Activated CD8-positive, alpha-beta T cell treated with anti-CD3 and anti-CD28 coated beads for 36 hours (primary cell): ENCODE measurements at regions not wholly inside any gene's neighbourhood (a gene's known extent, or its start where the extent isn't known, plus 50 kb on each side); places are given as distances from the start of the nearest gene placed in this dataset.

Source experiments
- ATAC-seq: fragments of 200-7000 bp; cut with Tn5 transposase; one replicate; pipeline ENCODE4 v1.10.0; 2021; ENCODE audit warnings: mild to moderate bottlenecking, moderate library complexity
- CTCF ChIA-PET: fragments of 350-600 bp; sonication (Branson Sonifier 250); formaldehyde crosslinking; loops from one replicate; lab custom pipeline; 2021; ENCODE audit warnings: antibody characterized with exemption; lab: Charles Lee
- POLR2A ChIA-PET: fragments of 350-600 bp; sonication (Branson Sonifier 250); formaldehyde crosslinking; loops from one replicate; lab custom pipeline; 2021; ENCODE audit warnings: antibody characterized with exemption; lab: Charles Lee
- DNase-seq: peaks from one replicate; pipeline ENCODE4 v3.0.0-alpha.2; 2020
- H3K27ac Mint-ChIP-seq: one replicate; pipeline ENCODE4 v1.8.0; 2021; ENCODE audit warnings: mild to moderate bottlenecking, mixed read lengths
- H3K27me3 Mint-ChIP-seq: one replicate; pipeline ENCODE4 v1.8.0; 2021; ENCODE audit warnings: mixed read lengths
- H3K36me3 Mint-ChIP-seq: one replicate; pipeline ENCODE4 v1.8.0; 2021; ENCODE audit warnings: low read depth, mixed read lengths
- H3K4me1 Mint-ChIP-seq: one replicate; pipeline ENCODE4 v1.8.0; 2021; ENCODE audit warnings: low read depth, mixed read lengths
- H3K4me3 Mint-ChIP-seq: one replicate; pipeline ENCODE4 v1.8.0; 2021; ENCODE audit warnings: mild to moderate bottlenecking, moderate library complexity, mixed read lengths
- H3K9me3 Mint-ChIP-seq: one replicate; pipeline ENCODE4 v1.8.0; 2021; ENCODE audit warnings: mixed read lengths
- intact Hi-C: fragments of 100-400 bp; cut with micrococcal nuclease; formaldehyde crosslinking; loops from one replicate; pipeline ENCODE4 v1.10.0; 2022
- TF ChIP-seq, protein P1 (sequence below): fragments of 200-600 bp; IDR thresholded peaks from one replicate; pipeline ENCODE4 v1.8.0; 2022; ENCODE audit warnings: antibody characterized with exemption, mild to moderate bottlenecking

- TF ChIP-seq, protein P1, sequence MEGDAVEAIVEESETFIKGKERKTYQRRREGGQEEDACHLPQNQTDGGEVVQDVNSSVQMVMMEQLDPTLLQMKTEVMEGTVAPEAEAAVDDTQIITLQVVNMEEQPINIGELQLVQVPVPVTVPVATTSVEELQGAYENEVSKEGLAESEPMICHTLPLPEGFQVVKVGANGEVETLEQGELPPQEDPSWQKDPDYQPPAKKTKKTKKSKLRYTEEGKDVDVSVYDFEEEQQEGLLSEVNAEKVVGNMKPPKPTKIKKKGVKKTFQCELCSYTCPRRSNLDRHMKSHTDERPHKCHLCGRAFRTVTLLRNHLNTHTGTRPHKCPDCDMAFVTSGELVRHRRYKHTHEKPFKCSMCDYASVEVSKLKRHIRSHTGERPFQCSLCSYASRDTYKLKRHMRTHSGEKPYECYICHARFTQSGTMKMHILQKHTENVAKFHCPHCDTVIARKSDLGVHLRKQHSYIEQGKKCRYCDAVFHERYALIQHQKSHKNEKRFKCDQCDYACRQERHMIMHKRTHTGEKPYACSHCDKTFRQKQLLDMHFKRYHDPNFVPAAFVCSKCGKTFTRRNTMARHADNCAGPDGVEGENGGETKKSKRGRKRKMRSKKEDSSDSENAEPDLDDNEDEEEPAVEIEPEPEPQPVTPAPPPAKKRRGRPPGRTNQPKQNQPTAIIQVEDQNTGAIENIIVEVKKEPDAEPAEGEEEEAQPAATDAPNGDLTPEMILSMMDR: no peak
- DNase-seq (no peak), ATAC-seq (no peak)
- ChIA-PET POLR2A (no interaction called here), CTCF (no interaction called here)
- Mint-ChIP-seq H3K27me3 (no peaks in the 10 kb centered on the region), H3K9me3 (peaks cover 5% of the 10 kb centered on the region), H3K4me3 (no peak overlapping the region), H3K36me3 (no peaks in the 10 kb centered on the region), H3K27ac (no peak overlapping the region), H3K4me1 (no peaks in the 10 kb centered on the region)
- intact Hi-C loops: no loop called here
Measured at GRCh38 chr11:91407842-91408241, 816.8 kb upstream of the FAT3 start.

- no peak overlapping the region for H3K4me3 Mint-ChIP-seq
- H3K9me3 Mint-ChIP-seq: peaks cover 4% of the 10 kb centered on the region
- H3K27ac Mint-ChIP-seq: no peak overlapping the region
- H3K4me1 Mint-ChIP-seq: no peaks in the 10 kb centered on the region
- no peak for DNase-seq
- H3K27me3 Mint-ChIP-seq: no peaks in the 10 kb centered on the region
- POLR2A ChIA-PET: no interaction called here
- TF ChIP-seq, protein P1: no peak
- ATAC-seq: no peak
- H3K36me3 Mint-ChIP-seq: no peaks in the 10 kb centered on the region
- CTCF ChIA-PET: no interaction called here
- intact Hi-C loops: no loop called here
Measured at GRCh38 chr11:91406009-91406408, 818.6 kb upstream of the FAT3 start.

GRCh38 chr11:91404344-91404743 is 820.3 kb upstream of the FAT3 start:
- Mint-ChIP-seq H3K4me1 (no peaks in the 10 kb centered on the region), H3K36me3 (no peaks in the 10 kb centered on the region), H3K9me3 (peaks cover 6% of the 10 kb centered on the region), H3K4me3 (no peak overlapping the region), H3K27ac (no peak overlapping the region), H3K27me3 (no peaks in the 10 kb centered on the region)
- DNase-seq: no peak
- ChIA-PET CTCF (no interaction called here), POLR2A (no interaction called here)
- intact Hi-C loops: no loop called here
- TF ChIP-seq, protein P1: no peak
- ATAC-seq: no peak

GRCh38 chr11:91397134-91397468 is 827.5 kb upstream of the FAT3 start:
- Mint-ChIP-seq H3K4me3 (no peak overlapping the region), H3K27ac (no peak overlapping the region), H3K36me3 (no peaks in the 10 kb centered on the region), H3K9me3 (peaks cover 9% of the 10 kb centered on the region), H3K27me3 (no peaks in the 10 kb centered on the region), H3K4me1 (no peaks in the 10 kb centered on the region)
- ATAC-seq (no peak), DNase-seq (no peak)
- ChIA-PET CTCF (no interaction called here), POLR2A (no interaction called here)
- intact Hi-C loops: no loop called here
- TF ChIP-seq, protein P1: no peak

- TF ChIP-seq, protein P1: no peak
- intact Hi-C loops: no loop called here
Measured at GRCh38 chr11:91396236-91397133, 828.1 kb upstream of the FAT3 start.

More at GRCh38 chr11:91396236-91397133, 828.1 kb upstream of the FAT3 start:
- ChIA-PET POLR2A (no interaction called here), CTCF (no interaction called here)
- ATAC-seq (no peak), DNase-seq (no peak)
- H3K9me3 Mint-ChIP-seq: peaks cover 9% of the 10 kb centered on the region
- no peak overlapping the region for H3K27ac Mint-ChIP-seq
- no peaks in the 10 kb centered on the region for H3K27me3 Mint-ChIP-seq
- no peaks in the 10 kb centered on the region for H3K4me1 Mint-ChIP-seq
- H3K4me3 Mint-ChIP-seq: no peak overlapping the region
- no peaks in the 10 kb centered on the region for H3K36me3 Mint-ChIP-seq
